GM18498 (cell line): ENCODE measurements at regions not wholly inside any gene's neighbourhood (a gene's known extent, or its start where the extent isn't known, plus 50 kb on each side); places are given as distances from the start of the nearest gene placed in this dataset.
"Not testable (repeated sequence)": the region's sequence is repeated elsewhere in the genome, so short reads cannot be mapped to it uniquely, and the experiment has no call there.

Experiments used
- ATAC-seq: cut with Tn5 transposase; IDR thresholded peaks from one replicate; pipeline ENCODE4 v1.9.1; 2021; ENCODE audit warnings: mild to moderate bottlenecking, moderate library complexity; ENCODE audit not compliant: unreplicated experiment

DNA sequence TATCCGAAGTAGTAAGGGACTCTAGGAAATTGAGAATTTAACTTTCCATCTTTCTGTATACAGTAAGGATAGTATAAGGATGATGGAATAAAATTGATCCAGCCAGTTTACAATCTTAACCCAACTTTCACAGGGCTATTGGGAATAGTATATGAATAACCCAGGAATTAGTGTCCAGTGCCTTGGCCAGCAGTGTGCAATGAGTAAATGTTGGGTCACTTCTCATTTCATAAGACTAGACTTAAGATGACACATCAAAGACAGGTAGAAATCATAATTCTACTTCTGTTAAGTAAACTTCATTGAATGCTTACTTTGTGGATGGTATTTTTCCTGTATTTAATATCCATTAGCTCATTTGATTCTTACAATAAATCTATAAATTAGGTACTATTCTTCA, 949.6 kb upstream of the GOT2 start:
- ATAC-seq = no peak

DNA sequence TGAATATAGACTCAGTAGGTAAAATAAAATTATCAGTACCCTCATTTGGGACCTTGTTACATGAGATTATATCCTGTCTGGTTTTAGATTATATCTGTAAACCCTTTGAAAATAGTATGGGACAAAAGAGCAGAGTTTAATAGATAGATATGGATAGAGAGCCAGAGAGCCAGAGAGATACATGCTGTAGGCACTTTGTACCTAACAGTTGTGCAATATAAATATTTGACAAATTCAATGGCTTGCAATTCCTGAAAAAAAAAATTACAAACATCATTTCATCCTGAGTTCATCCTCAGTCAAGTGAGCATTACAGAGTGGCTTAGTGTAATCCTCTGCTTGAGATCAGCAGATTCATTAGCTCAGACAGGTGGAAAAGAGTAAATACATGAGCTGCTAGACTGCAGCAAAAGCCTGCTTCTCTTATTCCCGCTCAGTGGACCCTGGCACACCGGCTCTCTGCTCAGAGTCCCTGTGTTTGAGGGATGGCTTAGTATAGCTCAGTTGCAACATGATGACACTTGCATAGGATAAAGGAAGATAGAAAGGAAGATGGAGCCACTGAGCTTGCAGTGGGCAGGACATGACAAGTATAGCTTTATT, 931.6 kb upstream of the GOT2 start:
- no peak for ATAC-seq

DNA sequence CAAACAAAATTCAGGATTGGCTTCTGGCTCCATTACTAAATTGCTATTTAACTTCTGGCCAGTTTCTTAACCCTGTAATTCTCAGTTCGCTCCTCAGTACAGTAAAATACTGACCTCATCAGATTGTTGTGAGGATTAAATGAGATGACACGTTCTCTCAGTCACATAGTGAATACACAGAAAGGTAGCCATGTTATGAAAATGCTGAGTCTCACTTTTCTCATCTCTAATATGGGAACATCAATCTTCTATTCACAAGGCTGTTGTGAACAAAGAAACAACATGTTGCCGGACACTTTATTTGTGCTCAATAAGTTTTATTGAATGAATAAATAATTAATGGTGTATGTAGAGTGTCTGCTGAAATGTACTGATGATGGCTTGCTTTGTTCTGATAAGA, 924.5 kb upstream of the GOT2 start:
- ATAC-seq = no peak

DNA sequence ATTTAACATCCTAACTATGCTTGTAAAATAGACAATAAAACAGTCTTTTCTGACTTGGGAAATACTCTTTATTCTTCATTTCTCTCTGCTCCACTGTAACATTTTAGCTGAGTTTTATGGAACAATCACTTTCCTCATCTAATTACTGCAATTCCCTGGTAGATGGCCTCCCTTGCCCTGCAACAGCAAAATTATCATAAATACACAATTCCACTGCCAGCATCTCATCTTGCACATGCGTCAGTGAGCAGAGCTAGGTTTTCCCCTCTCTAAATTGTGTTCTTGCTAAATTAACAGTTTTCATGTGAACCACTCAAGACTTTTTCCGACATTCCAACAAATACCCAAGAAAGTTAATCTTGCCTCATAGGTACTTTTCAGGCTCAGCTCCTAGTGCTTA, 920.9 kb upstream of the GOT2 start:
- no peak for ATAC-seq

DNA sequence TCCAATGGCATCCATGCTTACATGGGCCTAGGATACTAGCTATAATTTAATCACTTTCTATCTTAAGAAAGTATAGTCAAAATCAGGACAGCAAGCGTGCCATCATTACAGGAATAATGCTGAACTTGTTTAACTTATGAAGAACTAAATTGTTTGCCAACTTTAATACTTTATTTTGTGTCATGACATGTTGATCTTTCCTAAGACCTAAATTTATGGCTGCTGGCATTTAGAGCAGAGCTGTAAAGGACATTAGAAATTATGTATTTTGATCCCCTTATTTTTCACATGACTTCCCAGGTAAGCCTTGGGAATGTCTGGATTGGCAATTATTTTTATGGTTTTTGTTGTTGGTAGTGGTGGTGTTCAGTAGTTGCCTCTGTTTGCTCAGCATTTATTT, 920.3 kb upstream of the GOT2 start:
- ATAC-seq = no peak

DNA sequence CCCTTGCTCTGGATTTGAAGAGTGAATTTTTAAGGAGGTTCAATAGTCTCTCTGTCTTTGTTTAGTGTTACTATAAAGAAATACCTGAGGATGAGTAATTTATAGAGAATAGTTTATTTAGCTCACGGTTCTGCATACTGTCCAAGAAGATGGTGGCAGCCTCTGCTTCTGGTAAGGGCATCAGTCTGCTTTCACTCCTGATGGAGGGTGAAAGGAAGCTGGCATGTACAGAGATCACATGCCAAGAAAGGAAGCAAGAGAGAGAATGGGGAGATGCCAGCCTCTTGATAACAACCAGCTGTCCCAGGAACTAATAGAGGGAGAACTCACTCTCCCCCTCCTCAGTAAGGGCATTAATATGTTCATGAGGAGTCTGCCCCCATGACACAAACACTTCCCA, 917.5 kb upstream of the GOT2 start:
- ATAC-seq = no peak

DNA sequence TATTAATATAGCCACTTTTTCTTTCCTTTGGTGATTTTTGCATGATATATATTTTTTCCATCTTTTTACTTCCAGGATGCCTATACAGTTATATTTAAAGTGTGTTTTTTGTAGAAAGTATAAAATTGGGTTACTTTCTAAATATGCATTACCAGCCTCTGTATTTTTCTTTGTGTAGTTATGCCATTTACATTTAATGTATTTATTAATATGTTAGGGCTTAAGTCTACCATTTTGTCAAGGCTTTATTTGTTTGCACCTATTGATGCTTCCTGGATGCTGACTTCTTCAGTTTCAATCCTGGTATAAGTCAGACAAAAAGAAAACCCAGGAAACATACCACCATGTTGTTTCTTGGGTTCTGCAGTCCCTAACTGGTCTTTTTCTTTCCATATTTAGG, 911.1 kb upstream of the GOT2 start:
- no peak for ATAC-seq

DNA sequence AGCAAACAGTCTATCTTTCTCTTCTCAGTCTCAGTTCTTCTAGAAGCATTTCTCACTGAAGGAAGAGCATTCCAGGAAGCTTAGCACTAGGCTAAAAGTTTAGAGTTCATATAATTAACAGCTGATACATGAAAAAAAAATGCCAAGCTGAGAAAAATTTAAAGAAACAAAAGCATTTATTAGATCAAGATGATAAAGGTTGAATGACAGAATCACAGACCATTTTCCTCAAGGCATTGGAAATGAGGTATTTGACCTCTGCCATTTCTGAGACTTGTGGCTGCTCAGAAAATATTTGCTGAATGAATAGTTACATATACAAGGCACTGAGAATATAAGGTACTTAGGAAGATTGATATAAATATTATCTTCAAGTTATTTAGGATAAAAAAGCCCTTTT, 901.6 kb upstream of the GOT2 start:
- no peak for ATAC-seq

DNA sequence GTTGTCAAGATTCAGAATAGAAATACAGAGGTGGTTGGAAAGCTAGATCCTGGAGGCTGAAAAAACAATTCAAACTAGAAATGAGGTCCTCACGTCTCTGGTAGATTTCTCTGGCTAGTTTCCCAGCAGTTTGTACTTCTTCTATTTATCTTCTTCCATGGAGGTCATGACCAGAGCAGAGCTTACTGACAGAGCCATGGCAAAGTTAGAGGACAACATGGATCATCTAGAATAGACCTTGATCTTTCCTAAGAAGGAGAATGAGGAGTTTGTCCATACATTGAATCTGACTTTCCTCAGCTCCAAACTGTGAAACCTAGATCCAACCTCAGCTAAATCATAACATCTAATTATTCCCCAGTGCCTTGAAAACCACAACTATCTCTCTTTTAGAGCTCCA, 900.8 kb upstream of the GOT2 start:
- no peak for ATAC-seq

DNA sequence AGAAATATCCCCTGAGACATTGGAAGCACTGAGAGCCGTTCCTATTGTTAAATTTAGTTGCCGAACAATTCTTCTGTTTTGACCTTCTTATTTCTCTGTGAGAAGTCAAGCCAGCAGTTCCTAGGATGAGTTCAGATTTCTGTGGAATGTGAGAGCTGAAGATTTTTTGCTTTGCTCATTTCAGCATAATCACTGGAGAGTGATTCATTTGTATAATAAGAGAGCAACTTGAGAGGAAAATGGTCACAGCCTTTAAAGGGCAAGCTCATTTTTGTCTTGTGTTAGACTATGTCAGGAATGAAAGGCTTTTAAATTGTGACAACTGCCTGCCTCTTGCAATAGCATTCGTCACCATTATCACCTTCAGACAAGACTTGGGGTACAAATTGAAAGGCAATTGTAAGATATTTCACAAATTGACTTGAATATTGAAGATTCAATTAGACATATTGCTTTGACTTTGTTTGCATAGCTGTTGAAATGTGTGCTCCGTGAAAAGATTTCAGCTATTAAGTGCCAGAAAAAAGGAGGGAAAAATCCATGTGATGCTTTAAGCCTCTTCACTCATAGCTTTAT, 900.0 kb upstream of the GOT2 start:
- no peak for ATAC-seq

DNA sequence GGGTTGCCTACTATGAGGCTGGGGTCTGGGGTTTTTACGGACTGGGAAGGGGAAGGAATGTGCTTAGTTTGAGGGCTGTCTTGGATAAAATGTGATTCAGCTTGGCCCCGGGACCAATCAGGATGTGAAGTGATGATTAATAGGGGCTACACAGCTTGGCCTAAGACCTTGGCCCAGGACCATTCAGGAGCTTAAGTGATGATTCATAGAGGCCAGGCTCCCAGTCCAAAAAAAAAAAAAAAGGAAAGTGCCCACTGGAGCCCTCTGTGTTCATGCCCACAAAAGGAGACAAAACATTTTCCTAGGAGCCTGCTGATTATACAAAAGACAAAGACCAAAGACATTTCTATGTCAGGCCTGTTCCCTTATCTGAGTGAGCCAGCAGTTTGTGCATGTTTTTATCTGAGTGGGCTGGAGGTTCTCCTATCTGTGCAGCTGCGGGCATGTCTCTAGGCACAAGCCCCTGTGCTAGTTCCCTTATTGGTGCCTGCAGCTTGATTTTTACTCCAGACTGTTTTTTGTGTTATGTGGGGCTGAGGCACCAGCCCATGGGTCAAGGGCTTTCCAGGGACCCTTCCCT, 898.2 kb upstream of the GOT2 start:
- ATAC-seq = no peak

DNA sequence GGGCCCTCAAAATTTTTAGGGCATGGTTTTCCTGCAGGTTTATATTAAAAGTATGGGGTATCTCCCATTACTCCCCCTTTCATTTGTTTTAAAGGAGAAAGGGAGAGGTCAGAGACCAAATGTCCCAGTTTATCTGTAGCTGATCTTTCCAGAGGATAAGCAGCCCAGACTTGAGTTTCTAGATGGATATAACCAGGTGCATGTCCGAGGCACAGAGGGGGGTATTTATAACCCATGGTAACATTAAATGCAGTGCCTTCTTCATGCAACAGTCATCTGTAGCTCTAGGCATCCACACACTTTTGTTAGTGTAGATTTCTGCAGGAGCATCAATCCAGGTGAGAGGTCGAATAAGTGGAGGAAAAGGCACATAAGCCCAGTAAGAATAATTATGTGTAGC, 890.3 kb upstream of the GOT2 start:
- ATAC-seq = not testable (repeated sequence)

DNA sequence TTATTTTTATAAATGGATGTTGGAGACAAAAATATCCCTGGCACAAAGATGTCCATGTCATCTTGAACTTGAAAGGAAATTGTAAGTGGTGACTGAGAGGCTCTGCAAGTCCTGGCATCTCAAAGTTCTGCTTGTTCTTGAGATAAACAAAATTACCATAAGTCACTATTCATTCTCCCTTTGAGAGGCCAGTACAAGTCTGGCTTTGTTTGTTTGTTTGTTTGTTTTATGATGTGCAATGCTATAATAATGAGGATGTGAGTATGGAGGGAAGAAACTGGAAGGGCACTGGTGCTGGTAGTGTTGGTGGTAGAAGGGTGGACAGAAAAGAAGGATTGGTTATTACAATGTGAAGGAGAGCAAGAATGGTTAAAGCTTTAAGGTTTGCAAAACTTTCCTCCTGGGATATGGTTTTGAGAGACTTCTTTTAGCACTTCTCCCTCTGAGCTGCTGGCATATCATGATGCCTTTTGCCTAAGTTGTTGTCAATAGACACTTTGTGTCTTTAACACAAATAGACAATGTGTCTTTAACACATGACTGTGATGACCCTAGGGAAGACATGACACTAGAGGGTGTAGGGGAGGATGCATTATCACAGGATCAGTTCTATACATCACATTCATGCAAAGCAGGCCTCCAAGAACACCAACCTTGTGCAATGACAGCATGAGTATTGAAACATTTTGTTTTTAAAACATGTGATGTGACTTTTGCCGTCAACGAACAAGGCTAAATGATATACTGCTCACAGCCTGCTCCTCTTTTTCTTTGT, 880.5 kb upstream of the GOT2 start:
- no peak for ATAC-seq

DNA sequence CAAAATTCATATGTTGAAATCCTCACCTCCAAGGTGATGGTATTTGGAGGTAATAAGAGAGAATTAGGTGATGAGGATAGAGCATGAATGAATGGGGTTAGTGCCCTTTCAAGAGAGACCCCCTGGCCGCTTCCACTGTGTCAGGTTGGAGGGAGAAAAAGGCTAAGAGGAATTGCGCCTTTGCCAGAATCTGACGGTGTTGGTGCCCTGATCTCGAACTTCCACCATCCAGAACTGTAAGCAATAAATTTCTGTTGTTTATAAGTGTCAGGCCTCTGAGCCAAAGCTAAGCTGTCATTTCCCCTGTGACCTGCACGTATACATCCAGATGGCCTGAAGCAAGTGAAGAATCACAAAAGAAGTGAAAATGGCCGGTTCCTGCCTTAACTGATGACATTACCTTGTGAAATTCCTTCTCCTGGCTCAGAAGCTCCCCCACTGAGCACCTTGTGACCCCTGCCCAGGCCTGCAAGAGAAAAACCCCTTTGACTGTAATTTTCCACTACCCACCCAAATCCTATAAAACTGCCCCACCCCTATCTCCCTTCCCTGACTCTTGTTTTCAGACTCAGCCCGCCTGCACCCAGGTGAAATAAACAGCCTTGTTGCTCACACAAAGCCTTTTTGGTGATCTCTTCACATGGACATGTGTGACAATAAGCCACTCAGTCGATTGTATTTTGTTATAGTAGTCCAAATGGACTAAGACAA, 878.9 kb upstream of the GOT2 start:
- ATAC-seq = not testable (repeated sequence)

DNA sequence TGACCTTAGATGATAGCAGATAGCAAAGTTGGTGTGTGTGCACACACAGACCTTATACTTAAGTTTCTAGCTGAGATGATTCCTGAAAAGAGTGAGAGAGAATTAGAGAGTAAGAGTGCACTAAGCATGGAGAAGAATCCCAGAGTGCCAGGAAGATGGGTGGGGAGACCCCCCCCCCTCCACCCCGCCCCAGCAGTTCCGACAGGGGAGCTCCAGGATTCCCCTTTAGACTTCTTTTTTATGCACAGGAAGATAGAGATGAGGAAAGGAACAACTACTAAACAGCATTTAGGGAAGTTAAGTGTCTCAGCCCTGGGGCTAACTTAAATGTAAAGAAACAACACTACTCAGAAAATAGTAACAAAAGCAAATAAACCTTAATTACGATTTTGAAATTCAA, 878.0 kb upstream of the GOT2 start:
- no peak for ATAC-seq

DNA sequence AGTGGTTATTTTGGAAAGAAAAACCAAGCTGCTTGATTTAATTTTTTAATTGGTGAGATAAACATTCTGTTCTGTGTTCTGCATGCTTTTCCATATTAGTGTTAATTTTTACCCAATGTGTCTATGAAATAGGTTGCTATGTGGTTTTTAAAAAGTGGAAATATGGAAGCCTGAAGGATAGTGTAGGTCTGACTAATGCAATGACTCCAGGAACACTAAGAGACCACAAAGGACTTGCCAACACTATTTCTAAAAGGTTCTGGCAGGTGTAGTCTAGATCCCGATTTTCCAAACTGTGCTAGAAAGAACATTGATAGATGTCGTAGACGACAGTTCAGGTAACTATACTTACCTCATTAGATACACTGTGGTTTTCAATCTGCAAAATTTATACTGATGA, 877.4 kb upstream of the GOT2 start:
- no peak for ATAC-seq

DNA sequence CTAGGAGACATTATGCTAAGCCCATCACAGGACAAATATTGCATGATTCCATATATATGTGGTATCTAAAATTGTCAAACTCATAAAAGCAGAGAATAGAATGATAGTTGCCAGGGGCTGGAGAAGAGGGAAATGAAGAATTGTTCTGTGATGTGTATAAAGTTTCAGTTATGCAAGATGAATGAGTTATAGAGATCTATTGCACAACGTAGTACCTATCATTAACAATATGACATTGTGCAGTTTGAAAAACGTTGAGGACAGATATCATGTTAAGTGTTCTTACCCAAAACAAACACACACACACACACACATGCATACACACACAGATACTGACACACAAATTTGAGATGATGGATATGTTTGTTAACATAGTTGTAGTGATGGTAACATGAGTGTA, 871.6 kb upstream of the GOT2 start:
- no peak for ATAC-seq

DNA sequence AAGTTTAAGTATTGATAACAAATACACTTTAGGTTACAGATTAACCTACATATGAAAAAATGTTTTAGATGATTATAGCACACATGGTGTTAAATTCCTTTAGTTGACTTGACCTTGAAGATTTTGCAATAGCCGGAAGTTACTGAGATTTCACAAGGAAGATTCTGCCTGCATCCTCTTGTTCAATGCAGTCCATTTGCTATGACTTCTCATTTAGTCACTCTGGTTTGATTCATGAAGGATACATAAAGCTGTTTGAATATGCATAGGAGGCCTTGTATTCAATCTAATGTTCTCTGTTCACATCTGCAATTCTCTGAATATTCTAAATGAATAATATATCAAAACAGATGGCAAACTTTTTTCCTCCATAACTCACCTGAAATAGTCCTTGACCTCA, 870.2 kb upstream of the GOT2 start:
- no peak for ATAC-seq

DNA sequence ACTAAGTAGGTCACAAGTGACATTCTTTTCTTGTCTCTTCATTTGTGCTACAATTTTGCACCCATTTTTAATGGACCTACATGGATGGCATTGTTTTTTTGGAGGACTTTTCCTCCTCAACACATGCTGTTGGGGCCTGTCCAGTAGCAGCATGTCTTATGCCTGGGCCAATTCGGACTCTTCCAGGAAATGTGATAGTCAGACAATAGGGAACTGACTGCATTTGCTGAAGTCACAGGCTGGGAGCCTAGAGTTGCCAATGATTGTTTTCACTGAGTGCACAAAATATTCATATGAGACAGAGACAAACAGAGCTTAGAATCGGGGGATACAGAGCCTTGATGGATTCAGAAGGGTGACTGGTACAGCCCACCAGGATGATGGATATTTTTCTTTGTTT, 867.3 kb upstream of the GOT2 start:
- no peak for ATAC-seq

DNA sequence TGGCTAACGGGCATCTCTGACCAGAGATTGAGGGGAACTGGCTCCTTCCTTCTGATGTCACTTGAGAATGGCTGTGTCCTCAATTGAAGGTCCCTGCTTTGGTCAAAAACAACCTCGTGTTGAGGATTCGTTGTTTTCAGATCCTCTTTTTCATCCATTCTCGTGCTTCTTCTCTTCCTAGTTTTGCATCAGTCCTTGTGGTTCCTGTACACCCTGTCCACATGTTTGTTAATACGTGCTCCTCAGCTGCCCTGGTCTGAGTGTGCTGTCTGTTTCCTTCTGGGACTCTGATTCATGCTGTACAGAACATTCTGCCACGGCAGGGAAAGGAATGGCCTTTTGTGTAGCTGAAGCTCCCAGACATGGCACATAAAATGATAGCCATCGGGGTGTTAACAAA, 863.2 kb upstream of the GOT2 start:
- no peak for ATAC-seq

DNA sequence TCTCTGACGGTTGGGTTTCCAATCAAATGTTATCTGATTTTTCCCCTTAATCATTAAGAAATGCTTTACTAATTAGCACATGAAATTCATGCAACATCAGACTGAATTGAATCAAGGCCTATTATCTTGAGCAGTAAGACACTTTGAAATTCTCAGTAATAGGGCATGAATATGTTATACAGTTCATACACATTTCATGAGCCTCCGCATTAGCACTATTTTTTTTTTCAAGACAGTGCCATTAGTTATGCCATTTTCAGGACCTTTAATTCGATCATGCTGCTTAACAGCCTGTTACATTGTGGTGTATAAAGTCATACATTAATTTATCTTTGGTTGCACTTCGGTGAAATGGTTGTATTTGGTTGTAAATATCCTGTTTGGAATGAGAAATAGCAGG, 862.6 kb upstream of the GOT2 start:
- ATAC-seq = no peak
